ENCODE measurements at regions not wholly inside any gene's neighbourhood (a gene's known extent, or its start where the extent isn't known, plus 50 kb on each side); places are given as distances from the start of the nearest gene placed in this dataset.

DNA sequence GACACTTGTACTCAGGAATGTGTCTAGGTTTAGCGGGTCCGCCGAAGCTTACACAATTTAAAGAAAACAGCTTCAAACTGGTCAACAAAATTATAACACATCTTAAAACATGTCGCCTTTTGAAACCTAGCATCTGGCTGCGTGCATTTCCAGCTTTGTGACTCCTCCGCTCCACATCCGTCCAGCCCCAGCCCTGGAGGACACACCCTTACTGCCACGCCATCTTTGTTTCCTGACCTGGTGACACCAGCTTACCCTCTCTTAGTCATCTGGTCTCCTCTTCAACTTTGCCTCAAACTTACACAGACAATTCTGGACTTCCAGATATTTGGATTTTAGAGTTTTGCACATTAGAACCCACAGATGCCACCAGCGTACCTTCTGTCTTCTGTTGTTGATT lies 198.7 kb upstream of the VSTM2A start:
- dilution Hi-C loops (cut with HindIII; ENCODE audit: low sequenced_read_pairs, unreplicated experiment) = no loop called here
- TF ChIP-seq, protein P1, sequence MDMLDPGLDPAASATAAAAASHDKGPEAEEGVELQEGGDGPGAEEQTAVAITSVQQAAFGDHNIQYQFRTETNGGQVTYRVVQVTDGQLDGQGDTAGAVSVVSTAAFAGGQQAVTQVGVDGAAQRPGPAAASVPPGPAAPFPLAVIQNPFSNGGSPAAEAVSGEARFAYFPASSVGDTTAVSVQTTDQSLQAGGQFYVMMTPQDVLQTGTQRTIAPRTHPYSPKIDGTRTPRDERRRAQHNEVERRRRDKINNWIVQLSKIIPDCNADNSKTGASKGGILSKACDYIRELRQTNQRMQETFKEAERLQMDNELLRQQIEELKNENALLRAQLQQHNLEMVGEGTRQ (IDR thresholded peaks at IDR 0.05; ENCODE audit: low read depth, low read length) = no peak
- TF ChIP-seq, protein P2, sequence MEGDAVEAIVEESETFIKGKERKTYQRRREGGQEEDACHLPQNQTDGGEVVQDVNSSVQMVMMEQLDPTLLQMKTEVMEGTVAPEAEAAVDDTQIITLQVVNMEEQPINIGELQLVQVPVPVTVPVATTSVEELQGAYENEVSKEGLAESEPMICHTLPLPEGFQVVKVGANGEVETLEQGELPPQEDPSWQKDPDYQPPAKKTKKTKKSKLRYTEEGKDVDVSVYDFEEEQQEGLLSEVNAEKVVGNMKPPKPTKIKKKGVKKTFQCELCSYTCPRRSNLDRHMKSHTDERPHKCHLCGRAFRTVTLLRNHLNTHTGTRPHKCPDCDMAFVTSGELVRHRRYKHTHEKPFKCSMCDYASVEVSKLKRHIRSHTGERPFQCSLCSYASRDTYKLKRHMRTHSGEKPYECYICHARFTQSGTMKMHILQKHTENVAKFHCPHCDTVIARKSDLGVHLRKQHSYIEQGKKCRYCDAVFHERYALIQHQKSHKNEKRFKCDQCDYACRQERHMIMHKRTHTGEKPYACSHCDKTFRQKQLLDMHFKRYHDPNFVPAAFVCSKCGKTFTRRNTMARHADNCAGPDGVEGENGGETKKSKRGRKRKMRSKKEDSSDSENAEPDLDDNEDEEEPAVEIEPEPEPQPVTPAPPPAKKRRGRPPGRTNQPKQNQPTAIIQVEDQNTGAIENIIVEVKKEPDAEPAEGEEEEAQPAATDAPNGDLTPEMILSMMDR (conservative IDR thresholded peaks at IDR 0.05; ENCODE audit: low read depth, low read length) = no peak
- no peak for TF ChIP-seq MAFK (IDR thresholded peaks at IDR 0.05; ENCODE audit: low read depth, low read length)
- TF ChIP-seq BHLHE40 (IDR thresholded peaks at IDR 0.05; ENCODE audit: low read depth, low read length) = no peak
- TF ChIP-seq RFX5 (IDR thresholded peaks at IDR 0.05; ENCODE audit: low read depth, low read length) = no peak
- no peak for TF ChIP-seq RAD21 (IDR thresholded peaks at IDR 0.05; ENCODE audit: low read length)
- no peak for TF ChIP-seq MXI1 (IDR thresholded peaks at IDR 0.05; ENCODE audit: borderline replicate concordance, low read depth, low read length)
- TF ChIP-seq, protein P3, sequence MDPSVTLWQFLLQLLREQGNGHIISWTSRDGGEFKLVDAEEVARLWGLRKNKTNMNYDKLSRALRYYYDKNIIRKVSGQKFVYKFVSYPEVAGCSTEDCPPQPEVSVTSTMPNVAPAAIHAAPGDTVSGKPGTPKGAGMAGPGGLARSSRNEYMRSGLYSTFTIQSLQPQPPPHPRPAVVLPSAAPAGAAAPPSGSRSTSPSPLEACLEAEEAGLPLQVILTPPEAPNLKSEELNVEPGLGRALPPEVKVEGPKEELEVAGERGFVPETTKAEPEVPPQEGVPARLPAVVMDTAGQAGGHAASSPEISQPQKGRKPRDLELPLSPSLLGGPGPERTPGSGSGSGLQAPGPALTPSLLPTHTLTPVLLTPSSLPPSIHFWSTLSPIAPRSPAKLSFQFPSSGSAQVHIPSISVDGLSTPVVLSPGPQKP (IDR thresholded peaks at IDR 0.05; ENCODE audit: borderline replicate concordance, low read depth, low read length) = no peak
- no peak for TF ChIP-seq CHD1 (IDR thresholded peaks at IDR 0.05; ENCODE audit: low read depth, low read length)
- TF ChIP-seq SMC3 (IDR thresholded peaks at IDR 0.05; ENCODE audit: low read depth, low read length) = no peak
- TF ChIP-seq FOS (IDR thresholded peaks at IDR 0.05; ENCODE audit: low read depth, low read length) = no peak
- no peak for TF ChIP-seq MAZ (IDR thresholded peaks at IDR 0.05; ENCODE audit: borderline replicate concordance, low read depth, low read length)
- no peak for TF ChIP-seq RCOR1 (IDR thresholded peaks at IDR 0.05; ENCODE audit: insufficient replicate concordance, low read length)
- no peak for TF ChIP-seq CEBPB (IDR thresholded peaks at IDR 0.05; ENCODE audit: low read depth, low read length)
- no peak for TF ChIP-seq NFE2L2 (IDR thresholded peaks at IDR 0.05; ENCODE audit: low read depth, low read length)
- TF ChIP-seq POLR2A (IDR thresholded peaks at IDR 0.05; ENCODE audit: low read depth, low read length) = no peak
- Histone ChIP-seq H4K91ac (ENCODE audit: insufficient read depth, low read depth, low read length) (no peak overlapping the region), H4K5ac (ENCODE audit: low read depth, low read length) (no peak overlapping the region), H3K27ac (ENCODE audit: insufficient read depth, low read length) (no peak overlapping the region), H2AK9ac (replicated peaks; ENCODE audit: low read depth, low read length, poor library complexity) (no peak overlapping the region), H3K4me2 (ENCODE audit: low read depth, low read length) (no peak overlapping the region), H3K4ac (ENCODE audit: low read depth, low read length) (no peak overlapping the region), H2BK120ac (ENCODE audit: low read depth, low read length) (no peak overlapping the region), H3K36me3 (ENCODE audit: control insufficient read depth, insufficient read depth, low read length) (no peaks in the 10 kb centered on the region), H4K20me1 (ENCODE audit: insufficient read depth, low read length) (no peaks in the 10 kb centered on the region), H2BK20ac (ENCODE audit: low read depth, low read length) (no peak overlapping the region), H3K14ac (replicated peaks; ENCODE audit: low read depth, low read length) (no peak overlapping the region), H3K23ac (ENCODE audit: low read depth, low read length) (no peak overlapping the region), H3K18ac (ENCODE audit: low read depth, low read length) (no peak overlapping the region), H4K8ac (ENCODE audit: low read depth in 2 of 2, low read length in 2 of 2) (no peak overlapping the region), H3K4me3 (ENCODE audit: insufficient read depth, low read depth, low read length) (no peak overlapping the region), H3K27me3 (ENCODE audit: control insufficient read depth, insufficient read depth, low read length) (no peaks in the 10 kb centered on the region), H2AK5ac (ENCODE audit: low read depth, low read length) (no peak overlapping the region), H3K9me3 (ENCODE audit: control insufficient read depth, insufficient read depth, low read length) (peaks cover 10% of the 10 kb centered on the region; the same call in 1 of the 2 replicates), H2BK15ac (ENCODE audit: low read depth, low read length) (no peak overlapping the region), H3K9me1 (ENCODE audit: insufficient read depth, low read length) (no peaks in the 10 kb centered on the region), H3K9ac (ENCODE audit: low read depth, low read length) (no peak overlapping the region), H3K79me1 (ENCODE audit: low read depth in 1 of 2, low read length in 2 of 2) (no peaks in the 10 kb centered on the region), H3K4me1 (ENCODE audit: control insufficient read depth, insufficient read depth, low read length) (no peaks in the 10 kb centered on the region), H2BK5ac (ENCODE audit: low read depth, low read length, poor library complexity, severe bottlenecking) (no peak overlapping the region), H2AFZ (replicated peaks; ENCODE audit: low read length, poor library complexity) (no peak overlapping the region), H3K56ac (ENCODE audit: extremely low read depth, insufficient read depth, low read length) (no peak overlapping the region)
- ChIA-PET POLR2A (ENCODE audit: unreplicated experiment) (no interaction called here), CTCF (no interaction called here)
- no peak for DNase-seq
- intact Hi-C loops (cut with micrococcal nuclease) = no loop called here
- 69% methylated on average over 5 of the region's 9 CpGs; no CpG with 5 or more reads in 1 of the 2 experiments for WGBS, 2 experiments (ENCODE audit: extremely low coverage in 2 of 2, insufficient read length in 1 of 2)
- no TSS peak for BruUV-seq (replicated peaks)
- in situ Hi-C loops (cut with MboI; ENCODE audit: low sequenced_read_pairs) = no loop called here
- ATAC-seq (ENCODE audit: low read depth) = no peak
